ENCODE measurements at regions not wholly inside any gene's neighbourhood (a gene's known extent, or its start where the extent isn't known, plus 50 kb on each side); places are given as distances from the start of the nearest gene placed in this dataset.

GRCh38 chr2:195029804-195030654, 627.0 kb upstream of the SLC39A10 start:
- no peak for DNase-seq

GRCh38 chr2:195027947-195028346, 629.1 kb upstream of the SLC39A10 start:
- DNase-seq: no peak

GRCh38 chr2:195026261-195026660, 630.8 kb upstream of the SLC39A10 start:
- DNase-seq: peak; percentile 37

GRCh38 chr2:195022508-195022830, 634.6 kb upstream of the SLC39A10 start:
- no peak for DNase-seq

GRCh38 chr2:195021711-195022507, 635.1 kb upstream of the SLC39A10 start:
- peak; percentile 2 for DNase-seq

- no peak for DNase-seq
Observed at GRCh38 chr2:195018462-195018861, 638.6 kb upstream of the SLC39A10 start.

- DNase-seq: no peak
Observed at GRCh38 chr2:195017890-195018289, 639.1 kb upstream of the SLC39A10 start.

- no peak for DNase-seq
Observed at GRCh38 chr2:195016841-195017240, 640.2 kb upstream of the SLC39A10 start.

GRCh38 chr2:195009202-195009601, 647.8 kb upstream of the SLC39A10 start:
- DNase-seq: peak; percentile 61

- DNase-seq: no peak
Observed at GRCh38 chr2:195006856-195007255, 650.2 kb upstream of the SLC39A10 start.

- no peak for DNase-seq
Observed at GRCh38 chr2:195003881-195004471, 653.0 kb upstream of the SLC39A10 start.

GRCh38 chr2:195001924-195002323, 655.1 kb upstream of the SLC39A10 start:
- no peak for DNase-seq

GRCh38 chr2:194999771-195000170, 657.3 kb upstream of the SLC39A10 start:
- no peak for DNase-seq

- DNase-seq: no peak
Observed at GRCh38 chr2:194992648-194993047, 664.4 kb upstream of the SLC39A10 start.

GRCh38 chr2:194985258-194985657, 671.8 kb upstream of the SLC39A10 start:
- DNase-seq: no peak

- DNase-seq: no peak
Observed at GRCh38 chr2:194962254-194962653, 694.8 kb upstream of the SLC39A10 start.

- no peak for DNase-seq
Observed at GRCh38 chr2:194954218-194954617, 702.8 kb upstream of the SLC39A10 start.

GRCh38 chr2:194946826-194947225, 710.2 kb upstream of the SLC39A10 start:
- no peak for DNase-seq

GRCh38 chr2:194938066-194938465, 719.0 kb upstream of the SLC39A10 start:
- DNase-seq: no peak

- no peak for DNase-seq
Observed at GRCh38 chr2:194927489-194927888, 729.5 kb upstream of the SLC39A10 start.

- DNase-seq: no peak
Observed at GRCh38 chr2:194926873-194927272, 730.2 kb upstream of the SLC39A10 start.

- no peak for DNase-seq
Observed at GRCh38 chr2:194925742-194926141, 731.3 kb upstream of the SLC39A10 start.

GRCh38 chr2:194917519-194917918, 739.5 kb upstream of the SLC39A10 start:
- no peak for DNase-seq

- DNase-seq: no peak
Observed at GRCh38 chr2:194915485-194915884, 741.5 kb upstream of the SLC39A10 start.
